Vagina (tissue), 2 donors: ENCODE measurements at regions not wholly inside any gene's neighbourhood (a gene's known extent, or its start where the extent isn't known, plus 50 kb on each side); places are given as distances from the start of the nearest gene placed in this dataset.

ENCODE experiments used
- CTCF ChIP-seq, 3 experiments: fragments of 450-650 bp in 2 of 3; fragments of 200-600 bp in 1 of 3; sonication (generic) in 1 of 3; IDR thresholded peaks; one replicate each; pipeline ENCODE4 v1.5.1; 2017 to 2019; ENCODE audit warnings: antibody characterized with exemption in 3 of 3, mild to moderate bottlenecking in 2 of 3, moderate library complexity in 2 of 3
- POLR2A ChIP-seq, 2 donors: fragments of 450-650 bp; IDR thresholded peaks; one replicate each; pipeline ENCODE4 v1.6.1; 2017; ENCODE audit warnings: antibody characterized with exemption in 2 of 2, mild to moderate bottlenecking in 2 of 2, moderate library complexity in 2 of 2

GRCh38 chr11:57941875-57942274 lies 81.8 kb upstream of the OR9Q1 start:
- TF ChIP-seq POLR2A (IDR thresholded peaks at IDR 0.05) (no peak), CTCF (IDR thresholded peaks at IDR 0.05) (no peak)
